GM21737 (cell line): ENCODE measurements at regions not wholly inside any gene's neighbourhood (a gene's known extent, or its start where the extent isn't known, plus 50 kb on each side); places are given as distances from the start of the nearest gene placed in this dataset.
"Not testable (repeated sequence)": the region's sequence is repeated elsewhere in the genome, so short reads cannot be mapped to it uniquely, and the experiment has no call there.

Source experiments
- ATAC-seq: cut with Tn5 transposase; IDR thresholded peaks from one replicate; pipeline ENCODE4 v1.9.1; 2021; ENCODE audit warnings: mild to moderate bottlenecking, moderate library complexity; ENCODE audit not compliant: unreplicated experiment

DNA sequence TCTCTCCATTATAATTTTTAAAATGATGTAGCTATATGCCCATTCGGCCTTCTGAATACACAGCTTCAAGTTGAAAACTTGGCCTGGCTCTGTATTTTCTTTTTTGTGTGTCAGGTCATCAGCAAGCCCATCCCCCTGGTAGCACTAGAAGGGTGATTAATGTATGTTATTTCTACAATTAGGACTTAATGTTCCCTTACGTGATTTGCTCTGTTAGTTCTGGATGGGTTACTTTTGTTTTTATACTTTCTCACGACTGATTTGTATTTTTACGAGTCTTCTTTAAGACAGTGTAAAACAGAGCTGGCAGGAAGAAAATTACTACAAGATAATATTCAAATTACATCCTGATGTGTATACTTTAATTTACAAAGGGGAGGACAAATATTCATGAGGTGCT is 88.4 kb upstream of the RGPD4 start:
- no peak for ATAC-seq

DNA sequence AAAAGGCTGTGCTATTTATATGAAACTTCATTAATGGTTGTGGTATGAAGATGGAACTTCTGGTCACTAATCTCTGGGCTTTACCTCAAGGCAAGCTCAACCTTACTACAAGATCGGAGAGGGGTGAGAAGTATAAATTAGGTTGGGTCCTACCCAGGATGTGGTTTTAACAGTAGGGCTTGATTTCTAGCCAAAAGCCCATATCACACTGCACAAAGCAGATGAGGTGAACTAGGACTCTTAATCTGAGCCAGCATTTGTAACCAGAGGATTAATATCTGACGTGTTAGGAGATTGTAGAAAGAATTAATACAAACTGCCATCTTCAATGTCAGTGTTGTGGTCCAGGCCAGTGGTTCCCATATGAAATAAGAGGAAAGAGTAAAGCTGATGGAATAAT is 86.4 kb upstream of the RGPD4 start:
- no peak for ATAC-seq

DNA sequence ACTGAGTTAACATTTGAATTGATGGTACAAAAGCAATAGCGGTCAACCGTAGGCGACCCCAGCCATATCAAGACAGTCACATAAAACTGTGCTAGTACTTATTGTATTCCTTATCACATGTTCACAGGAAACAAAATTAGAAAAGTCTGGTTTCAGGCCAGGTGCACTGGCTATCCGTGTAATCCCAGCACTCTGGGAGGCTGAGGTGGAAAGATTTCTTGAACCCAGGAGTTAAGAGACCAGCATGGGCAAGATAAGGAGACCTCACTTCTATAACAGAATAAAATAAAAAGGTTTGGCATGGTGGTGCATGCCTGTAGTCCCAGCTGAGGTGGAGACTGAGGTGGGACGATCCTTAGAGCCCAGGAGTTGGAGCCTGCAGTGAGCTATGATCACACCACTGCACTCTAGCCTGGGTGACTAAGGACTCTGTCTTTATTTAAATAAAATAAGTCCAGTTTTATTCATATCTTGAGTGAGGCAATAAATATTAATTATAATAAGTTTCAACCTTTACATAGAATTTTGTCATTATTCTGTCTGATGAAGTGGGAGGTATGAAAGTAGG is 84.1 kb upstream of the RGPD4 start:
- ATAC-seq = no peak

DNA sequence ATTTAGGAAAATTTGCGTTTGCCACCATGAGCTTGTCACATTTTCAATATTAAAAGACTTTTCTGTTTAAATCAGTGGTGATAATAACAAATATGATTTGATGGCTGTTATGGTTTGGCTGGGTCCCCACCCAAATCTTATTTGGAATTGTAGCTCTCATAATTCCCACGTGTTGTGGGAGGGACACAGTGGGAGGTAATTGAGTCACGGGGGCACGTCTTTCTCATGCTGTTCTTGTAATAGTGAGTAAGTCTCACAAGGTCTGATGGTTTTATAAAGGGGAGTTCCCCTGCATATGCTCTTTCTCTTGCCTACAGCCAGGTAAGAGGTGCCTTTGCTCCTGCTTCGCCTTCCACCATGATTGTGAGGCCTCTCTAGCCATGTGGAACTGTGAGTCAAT is 83.4 kb upstream of the RGPD4 start:
- no peak for ATAC-seq

DNA sequence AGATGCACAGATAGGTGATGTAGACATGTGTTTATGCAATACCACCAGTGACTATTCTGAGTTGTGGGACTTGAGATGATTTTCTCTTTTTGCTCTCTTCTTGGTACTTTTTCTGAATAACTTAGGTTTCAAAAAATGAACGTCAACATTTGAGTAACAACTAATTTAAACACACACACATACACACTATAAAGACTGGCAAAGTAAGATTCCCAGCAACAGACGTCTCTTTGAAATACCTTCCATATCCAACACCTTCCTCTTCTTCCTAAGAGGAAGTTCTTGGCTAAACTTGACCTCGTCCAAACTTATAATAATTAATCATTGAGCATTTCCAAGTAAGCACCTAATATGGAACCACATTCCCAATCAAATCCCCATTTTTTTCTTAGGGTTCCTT is 81.6 kb upstream of the RGPD4 start:
- ATAC-seq = no peak

DNA sequence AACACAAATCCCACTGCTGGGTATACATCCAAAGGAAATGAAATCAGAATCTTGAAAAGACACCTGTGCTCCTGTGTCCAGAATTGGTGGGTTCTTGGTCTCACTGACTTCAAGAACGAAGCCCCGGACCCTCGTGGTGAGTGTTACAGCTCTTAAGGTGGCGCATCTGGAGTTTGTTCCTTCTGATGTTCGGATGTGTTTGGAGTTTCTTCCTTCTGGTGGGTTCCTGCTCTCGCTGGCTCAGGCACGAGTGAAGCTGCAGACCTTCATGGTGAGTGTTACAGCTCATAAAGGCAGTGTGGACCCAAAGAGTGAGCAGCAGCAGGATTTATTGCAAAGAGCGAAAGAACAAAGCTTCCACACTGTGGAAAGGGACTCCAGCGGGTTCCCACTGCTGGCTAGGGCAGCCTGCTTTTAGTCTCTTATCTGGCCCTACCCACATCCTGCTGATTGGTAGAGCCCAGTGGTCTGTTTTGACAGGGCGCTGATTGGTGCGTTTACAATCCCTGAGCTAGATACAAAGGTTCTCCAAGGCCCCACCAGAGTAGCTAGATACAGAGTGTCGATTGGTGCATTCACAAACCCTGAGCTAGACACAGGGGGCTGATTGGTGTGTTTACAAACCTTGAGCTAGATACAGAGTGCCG is 80.0 kb upstream of the RGPD4 start:
- not testable (repeated sequence) for ATAC-seq

DNA sequence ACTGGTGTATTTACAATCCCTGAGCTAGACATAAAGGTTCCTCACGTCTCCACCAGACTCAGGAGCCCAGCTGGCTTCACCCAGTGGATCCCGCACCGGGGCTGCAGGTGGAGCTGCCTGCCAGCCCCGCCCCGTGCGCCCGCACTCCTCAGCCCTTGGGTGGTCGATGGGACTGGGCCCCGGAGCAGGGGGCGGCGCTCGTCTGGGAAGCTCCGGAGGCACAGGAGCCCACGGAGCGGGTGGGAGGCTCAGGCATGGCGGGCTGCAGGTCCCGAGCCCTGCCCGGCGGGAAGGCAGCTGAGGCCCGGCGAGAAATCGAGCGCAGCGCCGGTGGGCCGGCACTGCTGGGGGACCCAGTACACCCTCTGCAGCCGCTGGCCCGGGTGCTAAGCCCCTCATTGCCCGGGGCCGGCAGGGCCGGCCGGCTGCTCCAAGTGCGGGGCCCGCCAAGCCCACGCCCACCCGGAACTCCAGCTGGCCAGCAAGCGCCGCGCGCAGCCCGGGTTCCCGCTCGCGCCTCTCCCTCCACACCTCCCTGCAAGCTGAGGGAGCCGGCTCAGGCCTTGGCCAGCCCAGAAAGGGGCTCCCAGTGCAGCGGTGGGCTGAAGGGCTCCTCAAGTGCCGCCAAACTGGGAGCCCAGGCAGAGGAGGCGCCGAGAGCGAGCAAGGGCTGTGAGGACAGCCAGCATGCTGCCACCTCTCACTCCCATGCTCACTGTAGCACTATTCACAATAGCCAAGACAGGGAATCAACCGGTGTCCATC is 79.3 kb upstream of the RGPD4 start:
- ATAC-seq = not testable (repeated sequence)

DNA sequence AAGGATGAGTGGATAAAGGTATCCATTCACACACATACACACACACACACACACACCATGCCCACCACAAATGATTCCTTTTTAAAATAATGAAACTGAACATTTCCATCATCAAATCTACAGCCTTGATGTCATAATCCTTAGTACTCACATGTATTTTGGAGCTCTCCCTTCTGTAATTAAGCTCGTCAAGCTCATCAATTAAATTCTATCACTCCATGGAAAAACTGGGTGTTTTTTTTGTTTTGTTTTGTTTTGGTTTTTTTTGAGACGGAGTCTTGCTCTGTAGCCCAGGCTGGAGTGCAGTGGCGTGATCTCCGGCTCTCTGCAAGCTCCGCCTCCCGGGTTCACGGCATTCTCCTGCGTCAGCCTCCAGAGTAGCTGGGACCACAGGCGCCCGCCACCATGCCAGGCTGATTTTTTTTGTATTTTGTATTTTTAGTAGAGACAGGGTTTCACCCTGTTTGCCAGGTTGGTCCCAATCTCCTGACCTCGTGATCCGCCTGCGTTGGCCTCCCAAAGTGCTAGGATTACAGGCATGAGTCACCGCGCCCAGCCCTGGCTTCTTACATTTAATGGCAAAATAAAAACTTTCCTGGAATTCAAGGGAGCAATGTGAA is 78.6 kb upstream of the RGPD4 start:
- no peak for ATAC-seq

DNA sequence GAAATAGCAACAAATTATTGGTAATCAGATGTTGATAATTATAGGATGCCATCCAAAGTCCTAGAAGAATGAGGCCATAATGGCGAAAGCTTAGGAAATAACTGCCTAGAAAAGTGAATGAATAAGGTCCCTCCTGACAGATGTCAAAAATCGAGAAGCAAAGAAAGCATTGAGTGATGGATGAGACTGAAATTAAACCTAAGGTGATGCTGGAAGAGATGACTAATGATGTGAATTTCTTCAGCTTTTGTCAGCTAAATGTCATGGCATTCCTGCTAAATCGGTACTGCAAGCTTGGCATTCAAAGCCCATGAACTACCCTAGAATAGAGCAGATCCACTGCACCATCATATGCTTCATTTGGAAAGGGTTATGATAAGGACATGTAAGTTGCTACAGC is 74.8 kb upstream of the RGPD4 start:
- no peak for ATAC-seq

DNA sequence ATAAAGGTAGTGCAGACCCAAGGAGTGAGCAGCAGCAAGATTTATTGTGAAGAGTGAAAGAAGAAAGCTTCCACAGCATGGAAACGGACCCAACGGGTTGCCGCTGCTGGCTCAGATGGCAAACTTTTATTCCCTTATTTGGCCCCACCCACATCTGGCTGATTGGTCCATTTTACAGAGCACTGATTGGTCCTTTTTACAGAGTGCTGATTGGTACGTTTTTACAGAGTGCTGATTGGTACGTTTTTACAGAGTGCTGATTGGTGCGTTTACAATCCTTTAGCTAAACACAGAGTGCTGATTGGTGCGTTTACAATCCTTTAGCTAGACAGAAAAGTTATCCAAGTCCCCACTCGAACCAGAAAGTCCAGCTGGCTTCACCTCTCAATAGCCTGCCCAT is 72.9 kb upstream of the RGPD4 start:
- not testable (repeated sequence) for ATAC-seq

DNA sequence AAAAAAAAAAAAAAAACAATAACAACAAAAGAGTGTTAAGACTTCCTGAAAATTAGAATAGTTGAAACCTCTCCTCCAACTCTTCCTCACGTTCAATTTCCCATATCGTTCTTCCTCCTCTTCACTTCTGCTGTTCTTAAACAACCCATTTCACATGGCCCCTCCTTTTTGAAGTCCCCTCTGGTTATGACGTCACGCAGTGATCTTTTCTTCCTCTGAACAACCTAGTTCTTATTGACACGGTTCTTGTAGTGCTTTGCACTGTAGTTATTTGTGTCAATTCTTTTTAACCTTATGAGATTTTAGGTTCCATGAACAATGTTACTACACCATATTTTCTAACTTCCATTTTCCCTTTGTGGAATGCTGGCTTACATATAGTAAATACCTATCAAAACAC is 69.5 kb upstream of the RGPD4 start:
- no peak for ATAC-seq

DNA sequence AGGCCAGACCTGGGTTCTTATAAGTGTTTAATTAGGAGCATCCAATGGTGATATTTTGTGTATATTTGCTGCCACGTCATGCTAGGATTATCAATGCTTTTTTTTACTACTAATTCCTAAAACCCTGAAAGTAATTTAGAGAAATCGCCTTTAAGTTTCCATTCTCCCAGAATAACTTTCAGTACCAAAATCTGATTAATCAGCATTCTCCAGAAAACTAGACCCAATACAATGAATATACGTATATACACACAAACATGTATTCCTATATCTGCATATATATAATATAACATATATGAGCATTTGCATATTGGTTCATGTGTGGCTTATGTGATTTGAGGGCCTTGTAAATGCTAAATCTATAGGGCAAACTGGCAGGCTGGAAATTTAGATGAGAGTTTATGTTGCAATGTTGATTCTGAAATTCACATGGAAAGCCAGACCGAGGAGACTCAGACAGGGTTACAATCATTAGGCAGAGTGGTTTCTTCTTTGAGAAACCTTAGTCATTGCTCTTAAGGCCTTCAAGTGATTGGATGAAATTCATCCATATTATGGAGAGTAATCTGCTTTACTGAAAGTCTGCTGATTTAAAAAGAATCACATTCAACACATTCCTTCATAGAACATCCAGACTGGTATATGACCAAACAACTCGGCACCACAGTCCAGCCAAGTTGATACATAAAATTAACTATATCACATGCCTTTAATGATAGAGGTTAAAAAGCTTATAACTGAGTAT is 65.9 kb upstream of the RGPD4 start:
- ATAC-seq = no peak

DNA sequence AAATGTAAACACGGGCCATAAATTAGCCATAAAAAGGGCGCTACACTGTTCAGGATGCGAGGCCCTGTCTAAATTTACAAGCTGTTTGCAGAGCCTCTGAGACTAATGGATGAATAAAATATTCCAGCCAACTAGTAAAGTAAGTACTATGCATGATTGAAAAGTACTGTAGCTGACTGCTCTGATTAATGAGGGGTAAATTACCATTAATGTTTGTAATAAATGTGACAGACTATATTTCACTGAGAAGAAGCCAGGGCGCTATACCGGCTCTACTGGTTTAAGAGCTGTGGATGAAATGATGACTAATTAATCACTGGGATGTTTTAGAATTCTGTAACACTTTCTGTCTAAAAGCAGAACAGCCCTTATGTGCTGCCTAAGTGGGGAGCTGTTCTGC is 54.3 kb upstream of the RGPD4 start:
- no peak for ATAC-seq

DNA sequence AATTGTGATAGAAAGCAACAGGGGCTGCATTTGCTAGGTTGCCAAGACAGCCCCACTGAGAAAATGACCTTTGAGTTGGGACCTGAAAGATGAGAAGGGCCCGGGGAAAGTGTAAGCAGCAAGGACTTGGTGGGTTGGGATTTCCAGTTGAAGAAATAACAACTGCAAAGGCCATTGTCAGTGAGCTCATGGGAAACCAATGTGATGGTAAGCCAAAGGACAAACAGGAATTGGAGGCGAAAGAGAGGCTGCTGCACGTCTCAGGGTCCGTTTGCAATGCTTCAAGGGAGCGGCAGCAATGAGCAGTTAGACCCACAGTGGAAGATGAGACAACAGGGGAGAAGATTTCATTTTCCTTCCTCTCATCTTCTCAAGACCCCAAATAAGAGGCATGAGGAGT is 51.5 kb upstream of the RGPD4 start:
- no peak for ATAC-seq

DNA sequence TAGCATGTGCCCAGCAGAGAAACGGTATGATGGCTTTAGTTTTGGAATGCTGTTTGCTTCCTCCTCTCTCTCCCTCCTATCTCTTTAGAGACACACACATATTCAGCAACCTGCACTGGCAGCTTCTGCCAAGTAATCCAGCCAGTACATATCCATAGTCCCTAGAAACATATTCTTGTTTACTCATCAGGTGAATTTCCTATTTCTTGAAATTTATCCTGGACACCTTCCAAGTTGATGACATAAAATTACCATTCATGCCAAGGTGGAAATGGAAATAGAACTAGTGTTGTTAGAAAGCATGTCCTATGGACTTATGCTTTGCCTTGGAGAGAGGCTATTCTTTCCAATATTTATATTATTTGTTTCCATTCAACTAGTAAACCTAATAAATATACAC is 50.9 kb upstream of the RGPD4 start:
- ATAC-seq = no peak

DNA sequence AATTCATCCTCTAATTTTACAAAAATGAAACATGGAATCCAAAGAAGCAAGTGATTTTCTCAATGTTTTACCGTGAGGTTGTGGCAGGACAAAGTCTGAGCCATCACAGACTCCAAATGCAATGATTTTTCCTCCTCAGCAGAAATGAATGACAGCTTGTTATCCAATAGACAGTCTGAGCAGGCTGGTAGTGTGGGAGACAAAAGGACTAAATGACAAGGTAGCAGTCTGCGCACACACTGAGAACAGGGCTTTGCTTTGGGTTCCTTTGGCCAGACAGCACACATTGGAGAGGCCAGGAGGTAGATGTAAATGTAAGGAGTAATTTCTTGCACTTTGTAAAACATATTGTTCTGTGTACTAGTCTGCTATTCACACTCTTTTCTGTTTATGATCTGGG is 50.3 kb upstream of the RGPD4 start:
- ATAC-seq = no peak
